ENCODE measurements at regions not wholly inside any gene's neighbourhood (a gene's known extent, or its start where the extent isn't known, plus 50 kb on each side); places are given as distances from the start of the nearest gene placed in this dataset.

GRCh38 chr18:28637897-28638296 lies 461.0 kb upstream of the CDH2 start:
- TF ChIP-seq EZH2 (IDR thresholded peaks at IDR 0.05; ENCODE audit: borderline replicate concordance): no peak
- TF ChIP-seq, protein P1, sequence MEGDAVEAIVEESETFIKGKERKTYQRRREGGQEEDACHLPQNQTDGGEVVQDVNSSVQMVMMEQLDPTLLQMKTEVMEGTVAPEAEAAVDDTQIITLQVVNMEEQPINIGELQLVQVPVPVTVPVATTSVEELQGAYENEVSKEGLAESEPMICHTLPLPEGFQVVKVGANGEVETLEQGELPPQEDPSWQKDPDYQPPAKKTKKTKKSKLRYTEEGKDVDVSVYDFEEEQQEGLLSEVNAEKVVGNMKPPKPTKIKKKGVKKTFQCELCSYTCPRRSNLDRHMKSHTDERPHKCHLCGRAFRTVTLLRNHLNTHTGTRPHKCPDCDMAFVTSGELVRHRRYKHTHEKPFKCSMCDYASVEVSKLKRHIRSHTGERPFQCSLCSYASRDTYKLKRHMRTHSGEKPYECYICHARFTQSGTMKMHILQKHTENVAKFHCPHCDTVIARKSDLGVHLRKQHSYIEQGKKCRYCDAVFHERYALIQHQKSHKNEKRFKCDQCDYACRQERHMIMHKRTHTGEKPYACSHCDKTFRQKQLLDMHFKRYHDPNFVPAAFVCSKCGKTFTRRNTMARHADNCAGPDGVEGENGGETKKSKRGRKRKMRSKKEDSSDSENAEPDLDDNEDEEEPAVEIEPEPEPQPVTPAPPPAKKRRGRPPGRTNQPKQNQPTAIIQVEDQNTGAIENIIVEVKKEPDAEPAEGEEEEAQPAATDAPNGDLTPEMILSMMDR (IDR thresholded peaks at IDR 0.05; ENCODE audit: poor library complexity): peak; percentile 4
- 91% methylated on average over 2 of the region's 2 CpGs for WGBS (ENCODE audit: low lambda C conversion rate, missing lambda C conversion rate)
- H3K79me2 ChIP-seq: no peaks in the 10 kb centered on the region
- no peak overlapping the region for H3K27ac ChIP-seq
- no peaks in the 10 kb centered on the region for H3K27me3 ChIP-seq
- H3K36me3 ChIP-seq (replicated peaks; ENCODE audit: insufficient read depth, low read depth): no peaks in the 10 kb centered on the region
- H2AFZ ChIP-seq: no peak overlapping the region
- no peak for DNase-seq (ENCODE audit: low spot score)
- H3K9me3 ChIP-seq (ENCODE audit: low read depth): no peaks in the 10 kb centered on the region
- no peaks in the 10 kb centered on the region for H3K4me1 ChIP-seq (ENCODE audit: insufficient read depth)
- H3K9me2 ChIP-seq (replicated peaks; ENCODE audit: insufficient read depth): no peaks in the 10 kb centered on the region
- no peak overlapping the region for H3K4me2 ChIP-seq
- H3K4me3 ChIP-seq: no peak overlapping the region
- H4K20me1 ChIP-seq (ENCODE audit: insufficient read depth, poor library complexity, severe bottlenecking): no peaks in the 10 kb centered on the region

DNA sequence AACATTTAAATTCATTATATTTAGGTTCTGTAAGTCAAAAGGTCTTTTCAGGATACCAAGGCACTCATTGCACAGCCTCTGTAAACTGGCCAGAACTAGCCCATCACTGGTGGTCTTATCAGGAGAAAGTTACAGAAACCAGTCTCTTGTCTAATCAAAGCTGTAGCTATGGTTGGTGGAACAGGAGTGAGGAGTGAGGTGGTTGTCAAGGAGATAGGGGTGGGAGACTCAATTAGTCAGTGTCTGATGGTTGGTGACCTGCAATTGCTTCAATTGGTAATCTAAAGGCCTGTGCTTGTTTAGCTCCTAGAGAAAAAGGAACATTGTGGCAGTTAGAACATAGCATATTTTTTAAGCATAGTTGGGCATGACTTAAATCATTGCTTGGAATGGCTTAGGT lies 458.6 kb upstream of the CDH2 start:
- Histone ChIP-seq H3K27ac (no peak overlapping the region), H3K4me2 (no peak overlapping the region), H3K4me3 (no peak overlapping the region), H4K20me1 (ENCODE audit: insufficient read depth, poor library complexity, severe bottlenecking) (no peaks in the 10 kb centered on the region), H3K36me3 (replicated peaks; ENCODE audit: insufficient read depth, low read depth) (no peaks in the 10 kb centered on the region), H3K9me3 (ENCODE audit: low read depth) (no peaks in the 10 kb centered on the region), H3K4me1 (ENCODE audit: insufficient read depth) (no peaks in the 10 kb centered on the region), H3K27me3 (no peaks in the 10 kb centered on the region), H2AFZ (no peak overlapping the region), H3K79me2 (no peaks in the 10 kb centered on the region), H3K9me2 (replicated peaks; ENCODE audit: insufficient read depth) (no peaks in the 10 kb centered on the region)
- no peak for TF ChIP-seq EZH2 (IDR thresholded peaks at IDR 0.05; ENCODE audit: borderline replicate concordance)
- no peak for TF ChIP-seq EZH2phosphoT487 (IDR thresholded peaks at IDR 0.05; ENCODE audit: low read depth, severe bottlenecking, unreplicated experiment)
- TF ChIP-seq, protein P1 (IDR thresholded peaks at IDR 0.05; ENCODE audit: poor library complexity): no peak
- DNase-seq (ENCODE audit: low spot score): no peak

- Histone ChIP-seq H3K4me3 (no peak overlapping the region), H3K9me2 (replicated peaks; ENCODE audit: insufficient read depth) (no peaks in the 10 kb centered on the region), H3K27ac (no peak overlapping the region), H3K27me3 (no peaks in the 10 kb centered on the region), H3K4me1 (ENCODE audit: insufficient read depth) (no peaks in the 10 kb centered on the region), H2AFZ (no peak overlapping the region), H3K79me2 (no peaks in the 10 kb centered on the region), H3K36me3 (replicated peaks; ENCODE audit: insufficient read depth, low read depth) (no peaks in the 10 kb centered on the region), H4K20me1 (ENCODE audit: insufficient read depth, poor library complexity, severe bottlenecking) (no peaks in the 10 kb centered on the region), H3K4me2 (no peak overlapping the region), H3K9me3 (ENCODE audit: low read depth) (no peaks in the 10 kb centered on the region)
- DNase-seq (ENCODE audit: low spot score): no peak
- no peak for TF ChIP-seq EZH2 (IDR thresholded peaks at IDR 0.05; ENCODE audit: borderline replicate concordance)
- TF ChIP-seq, protein P1 (IDR thresholded peaks at IDR 0.05; ENCODE audit: poor library complexity): no peak
- TF ChIP-seq EZH2phosphoT487 (IDR thresholded peaks at IDR 0.05; ENCODE audit: low read depth, severe bottlenecking, unreplicated experiment): no peak
Measured at GRCh38 chr18:28626756-28627155, 449.8 kb upstream of the CDH2 start.

DNA sequence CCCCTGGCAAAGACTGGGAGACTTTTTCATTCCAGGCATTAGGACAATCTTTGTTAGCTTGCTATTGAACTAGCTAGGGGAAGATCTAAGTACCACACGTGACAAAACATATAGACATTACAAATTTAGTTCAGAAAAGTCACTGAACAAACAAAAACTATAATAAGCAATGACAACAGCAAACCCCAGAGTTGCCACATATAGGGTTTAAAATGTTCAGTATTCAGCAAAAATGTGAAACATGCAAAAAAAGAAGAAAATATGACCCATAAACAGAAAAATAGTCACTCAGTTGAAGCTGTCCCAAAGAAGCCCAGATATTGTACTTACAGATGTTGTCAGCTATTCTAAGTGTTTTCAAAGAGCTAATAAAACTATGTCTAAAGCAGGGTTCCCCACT lies 431.1 kb upstream of the CDH2 start:
- no peaks in the 10 kb centered on the region for H3K79me2 ChIP-seq
- WGBS (ENCODE audit: low lambda C conversion rate, missing lambda C conversion rate): 39% methylated on average over 1 of the region's 1 CpG
- no peaks in the 10 kb centered on the region for H3K36me3 ChIP-seq (replicated peaks; ENCODE audit: insufficient read depth, low read depth)
- H3K27ac ChIP-seq: no peak overlapping the region
- H3K9me2 ChIP-seq (replicated peaks; ENCODE audit: insufficient read depth): no peaks in the 10 kb centered on the region
- H3K27me3 ChIP-seq: no peaks in the 10 kb centered on the region
- no peaks in the 10 kb centered on the region for H3K9me3 ChIP-seq (ENCODE audit: low read depth)
- H3K4me3 ChIP-seq: no peak overlapping the region
- no peak for DNase-seq (ENCODE audit: low spot score)
- no peaks in the 10 kb centered on the region for H4K20me1 ChIP-seq (ENCODE audit: insufficient read depth, poor library complexity, severe bottlenecking)
- H3K4me2 ChIP-seq: no peak overlapping the region
- H2AFZ ChIP-seq: no peak overlapping the region
- no peaks in the 10 kb centered on the region for H3K4me1 ChIP-seq (ENCODE audit: insufficient read depth)
- TF ChIP-seq EZH2phosphoT487 (IDR thresholded peaks at IDR 0.05; ENCODE audit: low read depth, severe bottlenecking, unreplicated experiment): no peak
- TF ChIP-seq, protein P1 (IDR thresholded peaks at IDR 0.05; ENCODE audit: poor library complexity): no peak
- no peak for TF ChIP-seq EZH2 (IDR thresholded peaks at IDR 0.05; ENCODE audit: borderline replicate concordance)

Measured in hepatocyte (in vitro differentiated cells).